Neural cell (in vitro differentiated cells): ENCODE measurements at regions not wholly inside any gene's neighbourhood (a gene's known extent, or its start where the extent isn't known, plus 50 kb on each side); places are given as distances from the start of the nearest gene placed in this dataset.

Experiments used
- CTCF ChIP-seq: fragments of 450-650 bp; IDR thresholded peaks from 2 replicates; pipeline ENCODE4 v1.5.1; 2014; ENCODE audit warnings: antibody characterized with exemption, mild to moderate bottlenecking, moderate library complexity; ENCODE audit not compliant: poor library complexity, severe bottlenecking
- EP300 ChIP-seq: fragments of 450-650 bp; conservative IDR thresholded peaks from 2 replicates; pipeline ENCODE4 v1.6.1; 2014; ENCODE audit warnings: antibody characterized with exemption, mild to moderate bottlenecking, moderate library complexity; ENCODE audit not compliant: poor library complexity, severe bottlenecking
- EZH2 ChIP-seq: fragments of 200-600, 300-800 bp; shearing (Covaris generic), sonication (generic); IDR thresholded peaks from 2 replicates; pipeline ENCODE4 v1.6.1; 2014; ENCODE audit warnings: antibody characterized with exemption, low read length, borderline replicate concordance, mild to moderate bottlenecking; ENCODE audit not compliant: insufficient read depth, poor library complexity, severe bottlenecking
- MXI1 ChIP-seq: fragments of 450-650 bp; conservative IDR thresholded peaks from 2 replicates; pipeline ENCODE4 v1.6.1; 2014; ENCODE audit warnings: antibody characterized with exemption, mild to moderate bottlenecking; ENCODE audit not compliant: poor library complexity, severe bottlenecking
- POLR2AphosphoS5 ChIP-seq: IDR thresholded peaks from 2 replicates; pipeline ENCODE4 v1.6.1; 2012
- RAD21 ChIP-seq: fragments of 450-650 bp; conservative IDR thresholded peaks from 2 replicates; pipeline ENCODE4 v1.6.1; 2014; ENCODE audit warnings: antibody characterized with exemption, mild to moderate bottlenecking, moderate library complexity
- REST ChIP-seq: IDR thresholded peaks from 2 replicates; pipeline ENCODE4 v1.6.1; 2012; ENCODE audit warnings: borderline replicate concordance
- SMC3 ChIP-seq: fragments of 450-650 bp; conservative IDR thresholded peaks from 2 replicates; pipeline ENCODE4 v1.6.1; 2014; ENCODE audit warnings: antibody characterized with exemption, mild to moderate bottlenecking, moderate library complexity; ENCODE audit not compliant: poor library complexity
- TAF1 ChIP-seq: IDR thresholded peaks from 2 replicates; pipeline ENCODE4 v1.6.1; 2012; ENCODE audit warnings: low read depth

- TF ChIP-seq POLR2AphosphoS5 (no peak), MXI1 (no peak), EP300 (no peak), RAD21 (no peak), CTCF (no peak), REST (no peak), SMC3 (no peak), EZH2 (no peak), TAF1 (no peak)
Measured at GRCh38 chrX:124497386-124497785, 151.0 kb downstream of the SH2D1A start.
